CD4-positive, alpha-beta T cell treated with Interleukin-17A for 4 hours (primary cell): ENCODE measurements at regions not wholly inside any gene's neighbourhood (a gene's known extent, or its start where the extent isn't known, plus 50 kb on each side); places are given as distances from the start of the nearest gene placed in this dataset.
"Not testable (repeated sequence)": the region's sequence is repeated elsewhere in the genome, so short reads cannot be mapped to it uniquely, and the experiment has no call there.

Source experiments
- DNase-seq: peaks from one replicate; pipeline ENCODE4 v3.0.0-alpha.2; 2020; ENCODE audit warnings: mixed read lengths

DNA sequence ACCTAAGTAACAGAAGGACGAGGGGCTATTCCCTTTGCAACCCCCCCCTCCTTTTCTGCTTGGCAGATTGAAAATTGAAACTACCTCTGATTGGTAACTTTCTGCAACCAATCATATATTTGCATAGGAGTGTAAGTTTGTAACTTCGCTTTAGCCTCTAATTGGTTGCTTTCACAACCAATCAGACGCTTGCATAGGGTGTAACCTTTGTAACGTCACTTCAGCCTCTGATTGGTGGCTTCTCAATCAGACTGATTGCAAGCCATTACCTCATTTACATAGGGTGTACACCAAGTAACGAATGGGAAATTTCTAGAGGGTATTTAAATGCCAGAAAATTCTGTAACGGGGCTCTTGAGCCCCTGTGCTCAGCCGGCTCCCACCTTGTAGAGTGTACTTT lies 131.9 kb upstream of the FOXD4L5 start:
- DNase-seq = not testable (repeated sequence)

GRCh38 chr9:65414249-65414648 lies 129.2 kb upstream of the FOXD4L5 start:
- DNase-seq = not testable (repeated sequence)

GRCh38 chr9:65413371-65413770 lies 128.4 kb upstream of the FOXD4L5 start:
- not testable (repeated sequence) for DNase-seq

DNA sequence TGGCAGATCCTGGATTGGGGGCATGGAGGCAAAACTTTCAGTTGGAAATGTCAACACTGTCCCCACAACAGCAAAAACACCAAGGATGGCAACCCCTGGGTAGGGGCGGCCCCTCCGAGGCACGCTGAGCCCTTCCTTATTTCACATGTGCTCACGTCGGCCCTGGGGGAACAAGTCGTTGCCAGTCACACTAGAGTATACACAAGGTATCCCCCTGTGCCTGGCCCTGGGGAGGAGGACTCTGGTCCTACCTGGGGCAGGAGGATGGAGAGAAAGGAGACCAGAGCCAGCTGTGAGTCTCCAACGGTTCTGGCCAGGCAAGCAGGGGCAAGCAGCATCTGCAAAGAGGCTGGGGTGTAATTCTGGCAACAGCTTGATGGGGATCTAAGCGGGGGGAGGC lies 126.9 kb upstream of the FOXD4L5 start:
- DNase-seq = no peak

- DNase-seq = no peak
Measured at GRCh38 chr9:65411336-65411735, 126.3 kb upstream of the FOXD4L5 start.

GRCh38 chr9:65410926-65411325 lies 125.9 kb upstream of the FOXD4L5 start:
- no peak for DNase-seq

- no peak for DNase-seq
Measured at GRCh38 chr9:65409471-65409980, 124.5 kb upstream of the FOXD4L5 start.

DNA sequence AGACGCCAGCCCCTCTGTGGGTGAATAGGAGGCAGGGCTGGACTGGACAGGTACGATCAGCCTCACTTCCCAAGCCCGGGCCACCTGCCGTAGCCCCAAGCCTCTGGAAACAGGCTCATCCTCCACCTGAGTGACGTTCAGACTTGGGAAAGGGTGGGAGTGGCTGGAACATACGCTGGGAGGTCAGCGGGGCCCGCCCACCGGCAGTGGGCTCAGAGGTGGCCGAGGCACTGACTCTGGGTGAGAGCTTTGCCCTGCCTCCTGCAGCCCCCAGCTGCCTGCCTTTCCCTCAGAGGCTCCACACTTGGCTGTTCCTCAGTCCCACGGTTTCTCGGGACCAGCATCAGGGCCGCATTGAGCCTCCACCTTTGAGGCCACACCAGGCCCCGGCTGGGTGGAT lies 123.8 kb upstream of the FOXD4L5 start:
- DNase-seq = not testable (repeated sequence)

- DNase-seq = not testable (repeated sequence)
Measured at GRCh38 chr9:65406625-65407024, 121.6 kb upstream of the FOXD4L5 start.

DNA sequence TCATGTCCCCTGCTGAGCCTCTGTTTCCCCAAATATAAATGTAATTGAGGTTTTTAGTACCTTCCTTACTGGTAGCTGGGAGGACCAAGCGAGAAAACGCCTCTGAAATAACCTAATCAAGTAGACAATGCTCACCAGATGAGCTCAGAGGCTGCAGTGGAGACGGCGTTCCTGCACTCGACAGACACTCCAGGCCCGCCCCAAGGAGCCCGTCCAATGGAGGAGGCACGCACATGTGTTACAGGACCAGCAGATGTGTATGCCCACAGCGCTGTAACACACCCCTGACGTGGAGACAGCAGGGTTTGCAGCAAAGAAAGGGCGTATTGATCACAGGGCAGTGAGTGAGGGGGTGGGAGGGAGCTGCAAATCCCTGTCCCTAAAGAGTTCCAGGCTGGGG lies 120.8 kb upstream of the FOXD4L5 start:
- DNase-seq = not testable (repeated sequence)

- DNase-seq = no peak
Measured at GRCh38 chr9:65405253-65405652, 120.2 kb upstream of the FOXD4L5 start.

DNA sequence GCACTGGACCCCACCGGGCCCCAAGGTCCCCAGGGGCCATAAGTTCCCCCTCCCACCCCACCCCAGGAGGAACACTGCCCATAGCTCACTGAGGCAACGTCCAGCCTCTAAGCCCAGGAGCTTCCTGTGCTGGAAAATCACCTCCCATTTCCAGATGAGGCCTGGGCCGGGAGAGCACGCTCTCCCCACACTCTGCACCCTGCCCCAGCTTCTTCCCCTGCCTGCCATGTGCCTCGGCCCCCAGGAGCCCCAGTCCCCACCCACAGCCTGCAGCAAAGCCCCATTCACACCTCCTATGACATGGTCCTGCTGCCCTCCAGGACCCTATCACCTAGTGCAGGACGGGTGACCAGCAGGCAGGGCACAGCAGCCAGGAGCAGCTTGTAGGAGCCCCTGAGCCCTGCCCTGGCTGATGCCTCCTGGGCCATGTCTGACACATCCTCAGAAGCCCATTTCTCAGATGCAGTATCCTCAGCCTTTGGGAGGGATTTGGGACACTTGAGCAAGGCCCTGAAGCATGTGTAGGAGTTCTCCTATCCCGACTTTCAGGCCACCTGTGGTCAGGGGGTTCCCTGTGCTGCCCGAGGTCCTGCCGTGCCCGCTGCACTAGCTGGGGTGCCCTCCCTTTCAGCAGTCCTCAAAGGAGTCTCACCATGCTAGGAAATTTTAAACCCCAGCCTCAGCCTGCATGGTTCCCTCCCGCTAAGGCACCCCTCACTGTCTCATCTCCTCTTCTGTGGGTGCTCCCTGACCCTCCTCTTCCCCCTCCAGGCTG lies 119.4 kb upstream of the FOXD4L5 start:
- no peak for DNase-seq

DNA sequence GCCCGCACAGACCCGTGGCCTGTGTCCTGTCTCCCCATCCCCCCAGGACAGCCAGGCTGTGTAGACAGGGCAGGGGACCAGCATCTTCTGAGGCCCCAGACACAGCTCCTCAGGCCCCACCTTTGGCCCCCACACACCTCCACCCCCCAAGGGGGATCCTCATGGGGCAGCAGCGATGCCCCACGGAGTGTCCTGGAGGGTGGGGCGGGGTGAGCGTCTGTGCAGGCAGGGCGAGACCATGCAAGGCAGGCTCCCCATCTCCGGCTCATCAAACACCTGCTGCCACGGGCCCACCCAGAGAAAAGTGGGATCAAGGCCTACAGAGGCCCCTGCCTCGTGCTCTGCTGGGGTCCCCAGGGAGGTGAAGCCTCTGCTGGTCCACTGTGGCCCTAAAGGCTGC lies 118.7 kb upstream of the FOXD4L5 start:
- no peak for DNase-seq

GRCh38 chr9:65403072-65403471 lies 118.1 kb upstream of the FOXD4L5 start:
- not testable (repeated sequence) for DNase-seq

- DNase-seq = not testable (repeated sequence)
Measured at GRCh38 chr9:65402206-65402870, 117.3 kb upstream of the FOXD4L5 start.

DNA sequence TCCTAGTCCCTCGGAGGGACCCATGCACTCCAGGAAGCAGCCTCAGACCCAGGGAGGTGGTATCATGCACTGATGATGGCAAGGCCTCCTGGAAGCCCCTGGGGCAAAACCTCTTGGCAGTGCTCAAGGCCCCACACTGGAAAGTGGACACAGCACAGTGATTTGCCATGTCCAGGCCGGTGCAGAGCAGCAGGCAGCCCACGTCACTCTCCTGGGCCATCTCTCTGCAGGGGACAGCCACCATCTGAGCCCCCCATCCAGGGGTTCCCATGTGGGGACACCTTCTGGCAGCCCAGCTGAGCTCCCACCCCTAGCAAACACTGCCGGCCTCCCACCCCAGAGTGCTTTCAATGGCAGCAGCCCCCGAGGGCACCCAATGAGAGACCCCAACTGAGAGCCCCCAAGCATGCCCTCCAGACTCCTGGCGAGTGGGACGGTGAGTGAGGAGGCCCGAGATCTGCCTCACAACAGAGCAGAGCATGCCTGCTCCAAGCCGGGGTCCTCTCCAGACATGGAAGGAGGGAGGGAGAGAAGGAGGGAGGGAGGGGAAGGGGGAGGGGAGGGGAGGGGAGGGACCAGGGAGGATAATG lies 116.5 kb upstream of the FOXD4L5 start:
- not testable (repeated sequence) for DNase-seq

DNA sequence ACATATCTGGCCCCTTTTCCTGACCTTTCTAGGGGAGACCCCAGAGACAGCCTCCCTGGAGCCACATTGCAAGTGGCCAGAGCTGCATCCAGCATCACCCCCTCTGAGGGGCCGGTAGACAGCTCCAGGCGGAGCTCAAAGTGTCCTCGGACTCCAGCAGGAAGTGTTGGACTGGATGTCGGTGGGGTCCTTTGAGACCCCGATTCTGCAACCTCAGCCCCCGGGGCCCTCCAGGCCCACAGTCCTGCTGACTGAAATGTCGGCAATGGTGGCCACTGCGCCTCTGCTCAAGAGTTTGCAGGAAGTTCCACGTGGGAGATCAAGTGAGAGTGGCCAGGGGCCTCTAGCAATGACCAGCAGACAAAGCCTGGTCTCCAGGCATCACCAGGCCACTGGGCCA lies 115.9 kb upstream of the FOXD4L5 start:
- no peak for DNase-seq

GRCh38 chr9:65397763-65398719 lies 113.0 kb upstream of the FOXD4L5 start:
- not testable (repeated sequence) for DNase-seq

DNA sequence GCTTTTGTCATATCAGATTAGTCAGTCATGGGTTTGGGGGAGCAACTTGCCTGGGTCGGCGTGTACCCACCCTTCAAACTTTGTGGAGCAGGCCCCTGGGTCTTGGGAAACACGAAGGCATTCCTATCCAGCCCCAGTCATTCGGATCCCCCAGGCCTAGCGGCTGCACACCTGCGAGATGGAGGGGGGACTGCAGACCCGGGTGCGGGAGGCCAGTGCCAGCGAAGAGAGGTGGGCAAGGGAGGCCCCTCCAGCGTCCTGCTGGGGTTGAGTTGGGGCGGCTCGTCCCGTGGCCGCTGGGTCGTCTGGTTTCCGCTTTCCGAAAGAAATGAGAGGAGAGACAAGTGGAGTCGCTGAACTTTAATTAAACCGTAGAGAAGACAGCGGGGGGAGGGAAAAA lies 112.2 kb upstream of the FOXD4L5 start:
- not testable (repeated sequence) for DNase-seq

DNA sequence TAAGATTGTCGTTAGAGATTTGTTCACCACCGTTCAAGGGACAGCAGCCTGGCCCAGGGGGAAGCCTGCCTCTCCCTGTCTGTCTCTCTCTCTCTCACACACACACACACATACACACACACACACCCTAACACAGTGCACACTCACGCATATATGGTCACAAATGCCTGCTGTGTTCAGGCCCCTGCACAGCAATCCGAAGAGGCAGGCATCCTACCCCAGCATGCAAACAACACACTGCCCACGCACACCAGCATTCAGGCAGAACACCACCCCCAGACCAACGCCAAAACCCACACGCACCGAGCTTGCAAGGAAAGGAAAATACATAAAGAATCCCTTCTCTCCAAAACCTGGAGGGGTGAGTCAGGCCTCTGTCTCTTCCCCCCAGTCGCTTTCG lies 111.6 kb upstream of the FOXD4L5 start:
- DNase-seq = not testable (repeated sequence)

- DNase-seq = not testable (repeated sequence)
Measured at GRCh38 chr9:65395789-65396188, 110.8 kb upstream of the FOXD4L5 start.

DNA sequence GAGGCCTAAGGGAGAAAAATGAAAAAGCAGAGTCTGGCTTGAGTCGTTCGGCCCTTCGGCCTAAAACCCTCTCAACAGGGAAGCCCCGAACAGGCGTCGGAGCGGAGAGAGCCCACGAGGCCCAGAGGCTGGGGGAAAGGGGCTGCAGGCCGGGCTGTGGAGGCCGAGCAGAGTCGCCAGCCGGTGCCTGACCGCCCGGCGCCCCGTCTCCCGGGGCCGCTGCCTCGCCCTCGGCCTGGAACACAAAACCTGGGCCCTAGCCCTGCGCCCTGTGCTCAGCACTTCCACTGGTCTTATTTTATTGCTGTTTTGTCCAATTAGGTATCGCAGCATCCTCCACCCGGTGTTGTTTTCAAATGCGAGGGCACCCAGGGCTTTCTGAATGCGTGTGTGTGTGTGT lies 110.1 kb upstream of the FOXD4L5 start:
- not testable (repeated sequence) for DNase-seq
